ENCODE measurements at regions not wholly inside any gene's neighbourhood (a gene's known extent, or its start where the extent isn't known, plus 50 kb on each side); places are given as distances from the start of the nearest gene placed in this dataset.

GRCh38 chr6:164163239-164163638, 748.7 kb downstream of the QKI start:
- Histone ChIP-seq H3K18ac (ENCODE audit: low read depth in 1 of 2, low read length in 2 of 2) (no peak overlapping the region), H4K8ac (ENCODE audit: low read length) (no peak overlapping the region), H3K27me3 (ENCODE audit: control insufficient read depth in 1 of 2, insufficient read depth in 1 of 2, low read length in 2 of 2) (no peaks in the 10 kb centered on the region), H2BK120ac (ENCODE audit: low read depth, low read length) (no peak overlapping the region), H2BK15ac (ENCODE audit: low read depth, poor library complexity, severe bottlenecking) (no peak overlapping the region), H3K14ac (ENCODE audit: low read length in 2 of 2) (no peak overlapping the region), H3K9ac (ENCODE audit: low read length) (no peak overlapping the region), H3K27ac (ENCODE audit: low read length, poor library complexity, severe bottlenecking) (no peak overlapping the region), H2BK12ac (ENCODE audit: low read length in 2 of 2) (no peak overlapping the region), H3K4me1 (ENCODE audit: control insufficient read depth, insufficient read depth, low read depth, low read length) (no peaks in the 10 kb centered on the region), H3K36me3 (ENCODE audit: control insufficient read depth in 1 of 2, insufficient read depth in 2 of 2, low read depth in 1 of 2, low read length in 2 of 2) (no peaks in the 10 kb centered on the region), H3K4me2 (ENCODE audit: low read length, poor library complexity, severe bottlenecking) (no peak overlapping the region), H4K91ac (ENCODE audit: low read length) (no peak overlapping the region), H3K4me3 (ENCODE audit: insufficient read depth in 1 of 2, low read depth in 1 of 2, low read length in 2 of 2) (no peak overlapping the region), H2BK5ac (ENCODE audit: low read depth, low read length, poor library complexity, severe bottlenecking) (no peak overlapping the region), H3K4ac (ENCODE audit: low read depth in 1 of 2, low read length in 2 of 2) (no peak overlapping the region), H3K79me1 (replicated peaks; ENCODE audit: low read length, poor library complexity, severe bottlenecking) (no peaks in the 10 kb centered on the region), H3K23ac (ENCODE audit: low read length in 2 of 2) (no peak overlapping the region), H3K9me3 (ENCODE audit: control insufficient read depth, low read length) (no peaks in the 10 kb centered on the region), H2AFZ (ENCODE audit: low read depth, low read length) (no peak overlapping the region), H2AK5ac (ENCODE audit: low read length, severe bottlenecking) (no peak overlapping the region)
- WGBS, result 87% methylated on average over 1 of the region's 3 CpGs
- DNase-seq, result no peak

GRCh38 chr6:164159061-164159460, 744.5 kb downstream of the QKI start:
- Histone ChIP-seq H3K27me3 (ENCODE audit: control insufficient read depth in 1 of 2, insufficient read depth in 1 of 2, low read length in 2 of 2) (no peaks in the 10 kb centered on the region), H4K91ac (ENCODE audit: low read length) (no peak overlapping the region), H3K14ac (ENCODE audit: low read length in 2 of 2) (no peak overlapping the region), H4K8ac (ENCODE audit: low read length) (no peak overlapping the region), H3K36me3 (ENCODE audit: control insufficient read depth in 1 of 2, insufficient read depth in 2 of 2, low read depth in 1 of 2, low read length in 2 of 2) (no peaks in the 10 kb centered on the region), H2AK5ac (ENCODE audit: low read length, severe bottlenecking) (no peak overlapping the region), H3K18ac (ENCODE audit: low read depth in 1 of 2, low read length in 2 of 2) (no peak overlapping the region), H3K4me3 (ENCODE audit: insufficient read depth in 1 of 2, low read depth in 1 of 2, low read length in 2 of 2) (no peak overlapping the region), H3K4me1 (ENCODE audit: control insufficient read depth, insufficient read depth, low read depth, low read length) (no peaks in the 10 kb centered on the region), H3K4ac (ENCODE audit: low read depth in 1 of 2, low read length in 2 of 2) (no peak overlapping the region), H3K27ac (ENCODE audit: low read length, poor library complexity, severe bottlenecking) (no peak overlapping the region), H2BK12ac (ENCODE audit: low read length in 2 of 2) (no peak overlapping the region), H3K9me3 (ENCODE audit: control insufficient read depth, low read length) (peaks cover 7% of the 10 kb centered on the region), H2BK15ac (ENCODE audit: low read depth, poor library complexity, severe bottlenecking) (no peak overlapping the region), H2AFZ (ENCODE audit: low read depth, low read length) (no peak overlapping the region), H3K9ac (ENCODE audit: low read length) (no peak overlapping the region), H3K4me2 (ENCODE audit: low read length, poor library complexity, severe bottlenecking) (no peak overlapping the region), H2BK120ac (ENCODE audit: low read depth, low read length) (no peak overlapping the region), H3K23ac (ENCODE audit: low read length in 2 of 2) (no peak overlapping the region), H2BK5ac (ENCODE audit: low read depth, low read length, poor library complexity, severe bottlenecking) (no peak overlapping the region), H3K79me1 (replicated peaks; ENCODE audit: low read length, poor library complexity, severe bottlenecking) (no peaks in the 10 kb centered on the region)
- 50% methylated on average over 3 of the region's 3 CpGs for WGBS
- DNase-seq, result no peak

- Histone ChIP-seq H4K8ac (ENCODE audit: low read length) (no peak overlapping the region), H2AK5ac (ENCODE audit: low read length, severe bottlenecking) (no peak overlapping the region), H3K4me2 (ENCODE audit: low read length, poor library complexity, severe bottlenecking) (no peak overlapping the region), H3K36me3 (ENCODE audit: control insufficient read depth in 1 of 2, insufficient read depth in 2 of 2, low read depth in 1 of 2, low read length in 2 of 2) (no peaks in the 10 kb centered on the region), H2AFZ (ENCODE audit: low read depth, low read length) (no peak overlapping the region), H3K79me1 (replicated peaks; ENCODE audit: low read length, poor library complexity, severe bottlenecking) (no peaks in the 10 kb centered on the region), H2BK120ac (ENCODE audit: low read depth, low read length) (no peak overlapping the region), H2BK5ac (ENCODE audit: low read depth, low read length, poor library complexity, severe bottlenecking) (no peak overlapping the region), H3K27ac (ENCODE audit: low read length, poor library complexity, severe bottlenecking) (no peak overlapping the region), H3K18ac (ENCODE audit: low read depth in 1 of 2, low read length in 2 of 2) (no peak overlapping the region), H2BK15ac (ENCODE audit: low read depth, poor library complexity, severe bottlenecking) (no peak overlapping the region), H2BK12ac (ENCODE audit: low read length in 2 of 2) (no peak overlapping the region), H3K4me1 (ENCODE audit: control insufficient read depth, insufficient read depth, low read depth, low read length) (no peaks in the 10 kb centered on the region), H3K9ac (ENCODE audit: low read length) (no peak overlapping the region), H3K14ac (ENCODE audit: low read length in 2 of 2) (no peak overlapping the region), H3K27me3 (ENCODE audit: control insufficient read depth in 1 of 2, insufficient read depth in 1 of 2, low read length in 2 of 2) (no peaks in the 10 kb centered on the region), H3K9me3 (ENCODE audit: control insufficient read depth, low read length) (peaks cover 7% of the 10 kb centered on the region), H3K4ac (ENCODE audit: low read depth in 1 of 2, low read length in 2 of 2) (no peak overlapping the region), H3K23ac (ENCODE audit: low read length in 2 of 2) (no peak overlapping the region), H4K91ac (ENCODE audit: low read length) (no peak overlapping the region), H3K4me3 (ENCODE audit: insufficient read depth in 1 of 2, low read depth in 1 of 2, low read length in 2 of 2) (no peak overlapping the region)
- DNase-seq, result no peak
- no CpG with 5 or more reads among the region's 1 CpG for WGBS
These were observed 740.1 kb downstream of the QKI start for GRCh38 chr6:164154588-164154987.

GRCh38 chr6:164152611-164153010, 738.1 kb downstream of the QKI start:
- no peak overlapping the region for H3K4ac ChIP-seq (ENCODE audit: low read depth in 1 of 2, low read length in 2 of 2)
- H2BK5ac ChIP-seq (ENCODE audit: low read depth, low read length, poor library complexity, severe bottlenecking), result no peak overlapping the region
- H3K18ac ChIP-seq (ENCODE audit: low read depth in 1 of 2, low read length in 2 of 2), result no peak overlapping the region
- H3K14ac ChIP-seq (ENCODE audit: low read length in 2 of 2), result no peak overlapping the region
- H3K27ac ChIP-seq (ENCODE audit: low read length, poor library complexity, severe bottlenecking), result no peak overlapping the region
- H4K91ac ChIP-seq (ENCODE audit: low read length), result no peak overlapping the region
- H3K4me2 ChIP-seq (ENCODE audit: low read length, poor library complexity, severe bottlenecking), result no peak overlapping the region
- H3K9me3 ChIP-seq (ENCODE audit: control insufficient read depth, low read length), result peaks cover 7% of the 10 kb centered on the region
- H3K4me3 ChIP-seq (ENCODE audit: insufficient read depth in 1 of 2, low read depth in 1 of 2, low read length in 2 of 2), result no peak overlapping the region
- no peak overlapping the region for H2BK12ac ChIP-seq (ENCODE audit: low read length in 2 of 2)
- no peaks in the 10 kb centered on the region for H3K4me1 ChIP-seq (ENCODE audit: control insufficient read depth, insufficient read depth, low read depth, low read length)
- 100% methylated on average over 2 of the region's 3 CpGs for WGBS
- no peaks in the 10 kb centered on the region for H3K27me3 ChIP-seq (ENCODE audit: control insufficient read depth in 1 of 2, insufficient read depth in 1 of 2, low read length in 2 of 2)
- H3K36me3 ChIP-seq (ENCODE audit: control insufficient read depth in 1 of 2, insufficient read depth in 2 of 2, low read depth in 1 of 2, low read length in 2 of 2), result no peaks in the 10 kb centered on the region
- no peak overlapping the region for H2AFZ ChIP-seq (ENCODE audit: low read depth, low read length)
- no peak overlapping the region for H2AK5ac ChIP-seq (ENCODE audit: low read length, severe bottlenecking)
- no peak overlapping the region for H4K8ac ChIP-seq (ENCODE audit: low read length)
- no peak overlapping the region for H3K23ac ChIP-seq (ENCODE audit: low read length in 2 of 2)
- H2BK15ac ChIP-seq (ENCODE audit: low read depth, poor library complexity, severe bottlenecking), result no peak overlapping the region
- H2BK120ac ChIP-seq (ENCODE audit: low read depth, low read length), result no peak overlapping the region
- no peak for DNase-seq
- no peak overlapping the region for H3K9ac ChIP-seq (ENCODE audit: low read length)
- no peaks in the 10 kb centered on the region for H3K79me1 ChIP-seq (replicated peaks; ENCODE audit: low read length, poor library complexity, severe bottlenecking)
